ENCODE measurements at regions not wholly inside any gene's neighbourhood (a gene's known extent, or its start where the extent isn't known, plus 50 kb on each side); places are given as distances from the start of the nearest gene placed in this dataset.

DNA sequence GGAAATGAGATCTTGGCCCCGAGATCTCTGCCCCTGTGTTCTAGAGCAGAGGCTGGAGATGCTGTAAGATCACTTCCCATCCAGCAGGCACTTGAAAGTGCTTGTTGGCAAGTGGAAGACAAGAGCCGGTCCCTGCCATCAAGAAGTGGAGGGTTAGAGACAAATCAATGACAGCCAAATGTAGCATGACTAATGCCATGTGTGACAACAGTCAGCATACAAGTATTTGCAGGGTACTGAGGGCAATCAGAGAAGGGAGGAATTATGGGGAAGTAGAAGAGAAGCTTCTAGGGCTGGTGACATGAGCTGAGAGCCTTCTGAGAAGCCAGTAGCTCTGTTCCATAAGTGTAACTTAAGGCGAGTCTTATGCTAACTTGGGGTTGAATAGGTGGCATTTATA lies 58.6 kb downstream of the TMEM17 start:
- in situ Hi-C loops (cut with HindIII; ENCODE audit: low sequenced_read_pairs), result no loop called here

DNA sequence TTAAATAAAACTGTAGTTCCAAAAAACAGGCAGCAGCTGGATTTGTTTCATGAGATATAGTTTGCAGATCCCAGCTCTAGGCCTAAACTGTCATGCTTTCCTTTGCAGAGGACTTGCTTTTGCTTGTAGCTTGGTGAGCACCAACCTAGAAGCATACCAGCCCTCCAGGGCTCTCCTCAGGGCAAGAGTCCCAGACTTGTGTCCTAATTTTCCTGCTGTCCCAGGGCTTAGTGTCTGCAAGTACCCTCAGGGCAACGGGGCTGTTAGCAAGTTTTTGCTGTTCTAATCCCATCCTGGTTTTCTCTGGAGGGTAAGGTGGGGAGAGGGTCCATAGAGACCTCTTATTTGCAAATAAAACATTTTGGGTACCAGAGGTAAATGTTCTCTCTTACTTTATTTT lies 59.5 kb downstream of the TMEM17 start:
- in situ Hi-C loops (cut with HindIII; ENCODE audit: low sequenced_read_pairs), result no loop called here

DNA sequence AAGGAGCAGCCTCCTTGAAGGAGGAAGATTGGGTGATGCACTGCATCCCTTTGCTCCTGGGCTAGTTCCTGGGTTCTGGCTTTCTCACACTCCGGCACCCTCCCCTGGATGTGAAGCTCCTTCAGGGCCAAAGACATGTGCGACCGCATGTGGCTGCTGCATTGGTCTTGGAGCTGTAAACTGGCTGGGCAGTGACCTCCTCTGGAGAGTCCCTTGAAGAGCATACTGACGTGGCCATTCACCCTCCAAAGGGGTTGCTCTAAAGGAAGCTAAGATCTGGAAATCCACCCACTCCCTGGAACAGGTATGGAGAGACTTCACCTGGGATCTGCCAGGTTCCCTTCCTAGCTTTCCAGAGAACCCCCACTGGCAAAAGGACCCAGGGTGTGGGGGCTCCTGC lies 62.1 kb downstream of the TMEM17 start:
- in situ Hi-C loops (cut with HindIII; ENCODE audit: low sequenced_read_pairs), result no loop called here

DNA sequence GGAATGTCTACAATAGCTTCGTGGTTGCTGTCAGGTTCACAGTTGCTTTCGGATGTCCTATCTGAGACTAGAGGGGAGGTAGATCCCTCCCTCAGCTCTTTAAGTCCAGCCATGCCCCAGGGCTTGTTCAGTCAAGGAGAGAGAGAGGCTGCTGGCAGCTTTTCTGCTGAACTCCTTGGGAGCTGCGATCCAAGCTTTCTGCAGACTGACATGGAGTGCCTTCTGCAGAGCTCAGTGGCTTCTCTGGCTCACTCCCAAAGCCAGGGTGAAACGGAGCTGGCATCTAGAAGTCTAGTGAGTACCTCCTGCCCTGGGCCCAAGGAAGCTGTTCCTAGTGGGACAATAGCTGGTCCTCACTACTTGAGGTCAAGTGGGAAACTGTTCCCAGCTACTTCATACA lies 62.5 kb downstream of the TMEM17 start:
- in situ Hi-C loops (cut with HindIII; ENCODE audit: low sequenced_read_pairs), result no loop called here

DNA sequence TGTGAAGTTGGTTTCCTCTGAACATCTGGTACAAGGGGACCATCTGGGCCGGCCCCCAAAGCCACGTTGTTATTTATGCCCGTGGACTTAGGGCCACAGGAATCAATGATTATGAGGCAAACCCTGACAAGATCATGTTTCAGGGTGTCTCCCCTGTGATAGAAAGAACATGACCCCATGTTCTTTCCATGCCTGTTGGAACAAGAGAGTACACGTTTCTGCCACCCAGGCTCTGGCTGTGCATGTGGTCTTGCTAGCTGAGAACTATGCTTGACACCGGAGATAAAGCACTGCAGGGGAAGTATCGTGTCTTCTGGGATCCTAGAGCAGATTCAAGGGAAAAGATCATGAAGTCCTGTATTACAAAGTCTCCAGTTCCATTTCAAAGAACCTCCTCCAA lies 64.2 kb downstream of the TMEM17 start:
- in situ Hi-C loops (cut with HindIII; ENCODE audit: low sequenced_read_pairs), result no loop called here

DNA sequence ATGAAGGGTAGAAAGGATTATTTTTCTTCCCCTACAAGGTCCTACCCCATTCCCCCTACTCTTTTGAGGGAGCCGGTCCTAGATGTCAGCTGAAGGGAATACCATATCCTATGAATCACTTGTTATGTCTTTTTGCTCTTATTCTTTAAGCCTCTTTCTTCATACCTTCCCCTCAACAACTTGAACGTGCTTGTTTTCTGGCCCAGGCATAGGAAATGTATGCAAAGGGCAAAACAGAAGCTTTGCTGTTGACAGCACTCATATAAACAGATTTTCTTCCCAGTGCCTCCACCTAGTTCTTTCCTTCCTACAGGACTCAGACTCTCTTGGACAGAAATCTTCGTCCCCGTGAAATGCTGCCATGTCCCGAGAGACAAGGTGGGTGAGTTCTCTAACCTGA lies 64.6 kb downstream of the TMEM17 start:
- in situ Hi-C loops (cut with HindIII; ENCODE audit: low sequenced_read_pairs), result no loop called here

DNA sequence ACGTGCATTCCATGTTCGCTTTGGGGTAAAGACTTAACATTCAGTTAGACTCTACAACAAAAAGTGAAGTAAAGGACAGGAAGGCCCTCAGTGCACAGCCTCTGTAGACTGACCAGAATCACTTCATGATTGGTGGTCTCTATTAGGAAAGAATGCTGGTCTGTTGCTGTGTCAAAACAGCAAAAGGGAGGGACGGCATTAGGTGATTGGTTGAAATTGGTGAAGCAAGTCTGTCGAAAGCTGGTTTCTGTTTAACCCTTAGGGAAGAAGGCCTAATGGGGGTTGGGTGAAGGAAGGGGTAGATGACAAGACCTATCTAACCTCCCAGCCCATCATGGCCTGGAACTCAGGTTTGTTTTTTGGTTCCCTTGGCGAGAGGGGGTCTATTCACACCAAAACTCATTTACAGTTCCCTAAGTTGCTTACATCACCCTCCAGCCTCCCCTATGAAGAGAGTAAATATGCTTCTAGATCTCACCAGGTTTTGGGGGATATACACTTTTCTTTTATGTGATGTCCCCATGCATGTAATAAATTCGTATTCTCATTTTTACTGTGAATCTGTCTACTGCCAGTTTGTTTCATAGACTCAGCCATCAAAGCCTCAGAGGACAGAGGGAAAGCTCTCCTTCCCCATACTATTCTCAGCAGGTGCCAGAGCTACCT lies 65.6 kb downstream of the TMEM17 start:
- in situ Hi-C loops (cut with HindIII; ENCODE audit: low sequenced_read_pairs), result no loop called here

DNA sequence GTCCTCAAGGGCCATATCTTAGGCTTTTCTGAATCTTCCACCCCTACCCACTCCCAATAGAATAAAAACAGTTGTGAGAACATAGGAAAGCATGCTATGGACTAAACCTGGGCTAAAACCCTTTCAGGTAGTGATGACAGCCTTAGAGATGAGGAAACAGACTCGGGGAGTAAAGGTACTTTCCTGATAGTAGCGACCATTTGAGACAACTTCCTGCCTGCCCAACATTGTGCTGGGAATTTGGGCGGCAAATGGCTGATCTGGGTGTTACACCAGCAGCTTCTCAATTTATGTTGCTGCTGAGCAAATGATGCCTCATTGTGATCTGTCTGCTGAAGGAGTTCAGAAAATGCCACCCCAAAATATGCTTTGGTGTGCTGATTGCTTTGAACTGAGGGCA lies 66.6 kb downstream of the TMEM17 start:
- in situ Hi-C loops (cut with HindIII; ENCODE audit: low sequenced_read_pairs), result no loop called here

DNA sequence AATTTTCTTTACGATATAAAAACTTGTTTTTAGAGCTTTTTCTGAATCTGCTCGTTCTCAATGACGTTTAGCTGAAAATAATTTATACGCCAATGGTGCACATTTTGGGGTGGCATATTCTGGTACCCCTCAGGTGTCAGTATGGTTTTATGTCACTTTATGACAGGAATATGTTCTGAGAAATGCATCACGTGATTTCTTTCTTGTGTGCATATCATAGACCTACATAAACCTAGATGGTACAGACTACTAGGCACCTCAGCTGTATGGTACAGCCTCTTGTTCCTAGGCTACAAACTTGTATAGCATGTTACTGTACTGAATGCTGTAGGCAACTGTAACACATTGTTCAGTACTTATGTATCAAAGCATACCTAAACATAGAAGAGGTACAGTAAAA lies 68.2 kb downstream of the TMEM17 start:
- in situ Hi-C loops (cut with HindIII; ENCODE audit: low sequenced_read_pairs), result no loop called here

DNA sequence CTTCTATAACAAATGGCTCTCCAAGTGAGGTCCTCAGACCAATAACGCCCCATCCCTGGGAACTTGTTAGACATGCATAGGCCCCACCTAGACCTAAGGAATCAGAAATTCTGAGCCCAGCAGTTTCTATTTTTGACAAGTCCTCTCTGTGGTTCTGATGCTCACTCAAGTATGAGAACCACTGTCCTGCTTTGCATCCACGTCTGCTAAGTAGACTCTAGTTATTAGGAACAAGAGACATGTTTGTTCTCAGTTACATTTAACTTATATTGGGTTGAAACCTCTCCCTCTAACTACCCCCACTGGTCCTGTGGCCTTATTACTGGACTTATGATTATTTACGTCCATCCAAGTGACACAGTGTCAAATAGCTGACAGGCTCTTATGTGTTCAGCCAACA lies 70.3 kb downstream of the TMEM17 start:
- in situ Hi-C loops (cut with HindIII; ENCODE audit: low sequenced_read_pairs), result no loop called here

DNA sequence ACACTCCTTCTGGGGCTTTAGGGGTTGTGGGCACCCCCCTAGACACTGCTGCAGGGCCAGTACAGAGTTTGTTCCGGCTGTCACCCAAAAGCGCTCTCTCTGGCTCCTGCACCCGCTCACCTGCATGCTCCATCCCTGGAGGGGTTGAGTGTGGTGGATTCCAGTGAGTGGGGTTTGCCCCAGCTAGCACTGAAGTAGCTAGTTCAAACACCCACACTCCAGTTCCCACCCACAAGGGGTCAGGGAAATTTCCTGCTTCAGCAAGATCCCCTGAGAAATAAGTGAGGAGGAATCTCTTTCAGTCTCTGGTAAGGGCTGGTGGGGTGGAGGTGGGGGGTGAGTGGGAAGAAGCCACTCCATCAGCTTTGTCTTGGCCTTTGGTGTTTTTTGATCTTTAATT lies 73.6 kb downstream of the TMEM17 start:
- in situ Hi-C loops (cut with HindIII; ENCODE audit: low sequenced_read_pairs), result loop anchor here (5.0 kb wide), 1 partner anchor 505 kb away; no protein-coding TSS in a partner anchor

DNA sequence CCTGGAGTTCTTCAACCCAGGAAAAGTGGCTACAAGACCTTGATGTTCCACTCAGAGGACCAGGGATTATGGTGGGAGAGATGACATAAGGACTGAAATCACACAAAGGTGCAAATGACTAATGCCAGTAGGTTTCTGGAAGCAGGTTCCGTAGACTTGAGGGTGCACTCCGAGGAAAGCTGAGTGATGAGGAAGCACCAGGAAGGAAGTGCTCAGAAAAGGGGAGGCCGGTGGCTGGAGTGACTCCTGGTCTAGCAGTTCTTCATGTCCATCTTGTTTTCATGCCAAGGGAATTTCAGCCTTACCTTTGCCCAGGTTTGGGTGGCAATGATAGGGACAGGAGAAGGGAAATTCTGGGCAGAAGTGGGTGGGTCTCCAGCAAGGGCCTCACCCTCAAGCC lies 74.5 kb downstream of the TMEM17 start:
- in situ Hi-C loops (cut with HindIII; ENCODE audit: low sequenced_read_pairs), result loop anchor here (5.0 kb wide), 1 partner anchor 504 kb away; no protein-coding TSS in a partner anchor

DNA sequence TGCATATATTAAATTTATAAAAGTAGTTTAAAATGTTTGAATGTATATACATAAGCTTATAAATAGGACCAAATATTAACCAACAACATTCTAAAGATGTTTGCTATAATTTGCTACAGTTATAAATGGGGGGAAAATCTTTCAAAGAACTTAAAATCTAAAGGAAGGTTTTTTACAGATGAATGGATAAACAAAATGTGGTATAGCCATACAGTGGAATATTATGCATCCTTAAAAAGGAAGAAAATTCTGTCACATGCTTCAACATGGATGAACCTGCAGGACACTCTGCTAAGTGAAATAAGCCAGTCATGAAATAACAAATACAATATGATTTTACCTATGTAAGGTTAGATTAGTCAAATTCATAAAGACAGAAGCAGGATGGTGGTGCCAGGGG lies 75.8 kb downstream of the TMEM17 start:
- in situ Hi-C loops (cut with HindIII; ENCODE audit: low sequenced_read_pairs), result loop anchor here (5.0 kb wide), 1 partner anchor 503 kb away; no protein-coding TSS in a partner anchor

DNA sequence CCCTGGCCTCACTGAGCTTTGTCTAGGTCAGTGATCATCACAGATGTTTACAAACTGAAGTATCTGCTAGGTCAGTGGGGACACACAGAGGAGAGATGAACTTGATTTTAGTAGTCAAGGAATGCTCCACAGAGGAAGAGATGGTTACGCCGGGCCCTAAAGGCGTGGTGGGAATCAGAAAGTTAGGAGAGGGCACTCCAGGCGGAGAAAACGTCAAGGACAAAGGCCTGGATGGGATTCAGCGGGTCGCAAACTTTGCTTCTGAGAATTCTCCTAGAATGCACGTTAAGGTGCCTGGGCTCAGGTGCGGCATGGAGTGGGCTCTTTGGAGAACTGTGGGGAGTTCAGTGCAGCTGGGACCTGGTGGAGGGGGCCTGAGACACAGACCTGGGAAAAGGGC lies 78.8 kb downstream of the TMEM17 start:
- in situ Hi-C loops (cut with HindIII; ENCODE audit: low sequenced_read_pairs), result no loop called here

DNA sequence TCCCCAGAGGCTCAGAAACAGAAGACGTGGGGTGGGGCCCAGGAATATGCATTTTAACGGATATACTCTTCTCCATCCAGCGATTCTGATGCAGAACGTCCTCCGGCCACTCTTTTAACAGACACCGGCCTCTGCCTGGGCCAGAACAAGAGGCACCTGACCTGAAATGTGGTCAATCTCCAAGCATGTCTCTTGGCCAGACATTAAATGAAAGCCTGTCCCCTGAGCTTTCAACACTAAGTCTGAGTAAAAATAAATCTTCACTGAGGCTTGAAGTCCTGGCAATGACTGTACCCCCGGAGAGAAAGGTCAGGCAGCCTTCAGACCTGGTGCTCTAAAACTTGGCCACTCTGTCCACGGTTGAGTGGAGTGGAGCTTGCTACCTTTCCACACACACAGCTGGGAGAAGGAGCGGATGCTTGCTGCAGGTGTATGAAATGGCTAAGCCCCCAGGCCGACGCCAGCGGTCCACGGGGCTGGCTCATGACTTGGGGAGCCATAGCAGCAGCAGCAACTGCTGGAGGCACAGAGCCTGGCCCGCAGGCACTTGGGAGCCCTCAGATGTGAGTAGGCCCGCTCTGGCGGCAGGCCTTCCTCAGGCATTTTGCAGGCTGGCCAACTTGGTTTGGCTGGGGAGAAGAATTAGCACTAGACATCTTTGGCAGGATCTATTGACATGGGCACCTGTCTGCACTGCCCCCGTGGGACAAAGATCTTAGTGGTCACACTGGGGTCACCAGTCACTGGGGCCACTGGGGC lies 79.7 kb downstream of the TMEM17 start:
- in situ Hi-C loops (cut with HindIII; ENCODE audit: low sequenced_read_pairs), result no loop called here

DNA sequence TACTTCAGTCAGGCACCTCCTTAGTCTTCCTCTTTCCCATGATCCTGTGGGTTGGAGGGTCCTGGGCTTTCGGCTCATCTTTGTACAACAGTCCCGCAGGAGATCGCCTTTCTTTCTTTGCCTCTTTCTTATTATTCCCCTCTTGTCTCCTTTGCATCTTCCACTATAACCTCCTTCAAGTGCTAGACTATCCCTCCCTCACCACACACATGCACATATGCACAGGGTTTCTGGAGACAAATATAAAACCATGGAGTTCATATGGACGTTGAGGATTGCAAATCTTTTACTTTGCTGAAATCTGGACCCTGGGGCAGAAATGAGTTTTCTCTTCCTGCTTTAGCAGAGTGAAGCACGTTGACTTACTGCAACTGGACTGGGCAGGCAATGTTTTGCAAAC lies 80.3 kb downstream of the TMEM17 start:
- in situ Hi-C loops (cut with HindIII; ENCODE audit: low sequenced_read_pairs), result no loop called here

DNA sequence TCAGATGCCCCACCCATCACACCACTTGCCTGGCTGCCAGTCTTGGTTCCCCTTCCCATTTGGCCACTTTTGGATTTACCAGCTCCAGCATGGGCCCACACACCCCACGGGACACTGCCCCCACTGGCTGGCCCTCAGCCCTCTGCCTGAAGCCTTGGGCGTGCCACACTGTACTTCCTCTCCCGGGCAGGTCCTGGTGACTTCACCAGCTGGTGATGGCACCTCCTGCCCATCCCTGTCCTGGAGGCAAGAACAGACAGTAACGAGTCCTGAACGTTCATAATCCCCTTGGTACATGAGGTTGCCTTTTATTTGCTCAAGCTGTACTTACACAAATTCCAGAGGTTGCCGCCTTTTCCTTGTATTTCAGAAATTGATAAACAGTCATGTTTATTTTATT lies 81.1 kb downstream of the TMEM17 start:
- in situ Hi-C loops (cut with HindIII; ENCODE audit: low sequenced_read_pairs), result no loop called here

DNA sequence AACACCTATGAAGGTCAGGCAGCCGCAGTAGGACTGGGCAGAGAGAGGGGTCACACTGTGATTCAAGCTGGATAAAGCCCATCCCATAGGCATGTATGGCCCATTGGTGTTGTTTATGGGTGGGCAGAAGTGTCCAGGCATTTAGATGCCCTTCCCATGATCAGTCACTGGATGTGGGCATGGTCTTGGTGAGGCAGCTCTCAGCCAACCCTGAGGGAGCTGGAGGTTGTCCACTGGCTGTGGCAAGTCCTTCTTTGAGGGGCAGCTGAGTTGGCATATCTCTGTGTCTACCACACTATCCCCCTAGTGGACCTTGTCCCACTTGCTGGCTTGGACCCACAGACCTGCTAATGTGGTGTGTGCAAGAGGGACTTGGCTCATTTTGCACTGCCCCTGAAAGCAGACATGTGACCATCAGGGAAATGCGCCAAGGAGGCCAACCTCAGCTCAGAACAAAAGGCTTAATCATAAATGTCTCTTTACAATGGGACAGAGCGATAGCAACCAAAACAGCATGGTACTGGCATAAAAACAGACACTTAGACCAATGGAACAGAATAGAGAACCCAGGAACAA lies 82.0 kb downstream of the TMEM17 start:
- in situ Hi-C loops (cut with HindIII; ENCODE audit: low sequenced_read_pairs), result no loop called here

DNA sequence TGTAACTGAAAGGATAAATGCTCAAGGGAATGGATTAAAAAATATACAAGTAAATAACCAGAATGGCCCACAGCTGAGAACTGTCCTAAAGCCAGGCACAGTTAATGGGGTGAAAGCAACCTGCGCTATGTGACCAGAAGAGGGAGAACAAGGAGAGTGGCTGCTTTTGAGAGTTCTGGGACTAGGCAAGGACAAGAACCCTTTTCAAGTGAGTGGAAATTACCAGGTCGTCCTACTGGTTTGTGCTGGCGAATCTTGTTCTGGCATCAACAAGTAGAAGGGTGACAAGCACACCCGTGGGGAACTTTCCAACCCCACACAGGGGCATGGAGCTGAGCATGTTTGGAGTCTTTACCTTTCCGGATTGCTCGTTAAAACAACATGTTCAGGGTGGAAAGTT lies 82.8 kb downstream of the TMEM17 start:
- in situ Hi-C loops (cut with HindIII; ENCODE audit: low sequenced_read_pairs), result no loop called here

DNA sequence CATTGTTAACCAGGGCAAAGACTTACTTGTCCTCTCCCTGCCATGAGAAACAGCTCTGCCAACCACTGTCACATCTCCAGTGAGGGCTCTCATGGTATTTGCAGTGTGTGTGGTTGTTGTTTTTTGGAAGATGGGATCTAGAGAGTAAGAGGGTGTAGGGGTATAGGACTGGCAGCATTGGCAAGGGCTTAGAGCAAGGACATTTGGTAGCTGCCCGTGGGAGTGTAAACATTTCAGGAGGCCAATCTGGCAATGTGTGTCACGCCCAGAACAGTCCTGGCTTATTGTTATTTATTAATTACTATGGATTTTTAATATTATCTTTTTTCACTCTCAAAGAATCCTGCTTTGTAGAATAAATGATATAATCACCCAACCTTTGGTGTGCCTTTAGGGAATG lies 90.5 kb downstream of the TMEM17 start:
- in situ Hi-C loops (cut with HindIII; ENCODE audit: low sequenced_read_pairs), result no loop called here

DNA sequence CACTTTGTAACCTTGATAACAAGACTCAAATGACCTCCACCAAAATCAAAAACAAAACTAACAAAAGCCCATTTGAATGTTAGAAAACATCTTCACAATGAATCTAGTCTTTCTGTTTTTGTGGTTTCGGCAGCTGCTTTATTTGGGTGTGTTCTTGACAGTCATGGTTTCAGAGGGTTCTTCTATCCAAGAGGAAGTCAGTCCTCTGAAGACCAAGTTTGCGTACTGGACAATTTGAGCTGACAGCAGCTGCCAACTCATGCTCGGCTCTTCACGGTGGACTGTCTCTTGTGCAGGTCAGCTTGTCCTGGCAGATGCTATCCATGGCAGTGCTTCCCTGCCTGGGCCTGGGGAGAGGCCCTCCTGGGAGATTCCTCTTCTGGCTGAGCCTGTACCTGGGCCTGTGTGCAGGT lies 91.0 kb downstream of the TMEM17 start:
- in situ Hi-C loops (cut with HindIII; ENCODE audit: low sequenced_read_pairs), result no loop called here

DNA sequence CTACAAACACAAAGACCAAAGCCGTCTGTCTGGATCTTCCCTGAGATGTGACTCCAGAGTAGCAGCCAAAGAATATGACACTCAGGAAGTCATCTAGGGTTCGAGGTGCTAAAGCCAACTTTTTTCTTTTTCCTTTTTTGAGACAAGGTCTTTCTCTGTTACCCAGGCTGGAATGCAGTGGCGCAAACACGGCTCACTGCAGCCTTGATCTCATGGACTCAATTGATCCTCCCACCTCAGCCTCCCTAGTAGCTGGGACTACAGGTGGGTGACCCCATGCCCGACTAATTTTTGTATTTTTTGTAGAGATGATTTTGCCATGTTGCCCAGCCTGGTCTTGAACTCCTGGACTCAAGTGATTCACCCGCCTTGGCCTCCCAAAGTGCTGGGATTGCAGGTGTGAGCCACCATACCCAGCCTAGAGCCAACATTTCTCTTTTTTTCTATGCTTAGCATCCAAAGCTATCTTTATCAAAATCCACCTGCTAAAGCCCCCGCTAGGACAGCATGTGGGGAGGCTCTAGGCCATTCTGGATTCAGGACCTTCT lies 92.8 kb downstream of the TMEM17 start:
- in situ Hi-C loops (cut with HindIII; ENCODE audit: low sequenced_read_pairs), result loop anchor here (5.0 kb wide), 1 partner anchor 36 kb away; no protein-coding TSS in a partner anchor
